Central memory CD8-positive, alpha-beta T cell (primary cell): ENCODE measurements at regions not wholly inside any gene's neighbourhood (a gene's known extent, or its start where the extent isn't known, plus 50 kb on each side); places are given as distances from the start of the nearest gene placed in this dataset.

Experiments used
- ATAC-seq: fragments of 150-1000 bp; cut with Tn5 transposase; replicated peaks from 2 replicates; pipeline ENCODE4 v1.10.0; 2022; ENCODE audit warnings: mild to moderate bottlenecking, moderate FRiP score, moderate number of reproducible peaks; ENCODE audit not compliant: poor library complexity, severe bottlenecking; ENCODE audit errors: extremely low read depth
- DNase-seq, 2 donors: peaks; one replicate each; pipeline ENCODE4 v3.0.0; 2021; ENCODE audit warnings: low spot score in 2 of 2
- H3K27ac Mint-ChIP-seq: one replicate; pipeline ENCODE4 v1.8.0; 2022; ENCODE audit warnings: low read depth, mild to moderate bottlenecking, moderate library complexity, mixed read lengths
- H3K27me3 Mint-ChIP-seq: one replicate; pipeline ENCODE4 v1.8.0; 2022; ENCODE audit warnings: mixed read lengths
- H3K36me3 Mint-ChIP-seq: one replicate; pipeline ENCODE4 v1.8.0; 2022; ENCODE audit warnings: mild to moderate bottlenecking, moderate library complexity, mixed read lengths; ENCODE audit not compliant: insufficient read depth
- H3K4me1 Mint-ChIP-seq: one replicate; pipeline ENCODE4 v1.8.0; 2022; ENCODE audit warnings: mixed read lengths
- H3K4me3 Mint-ChIP-seq: one replicate; pipeline ENCODE4 v1.8.0; 2022; ENCODE audit warnings: mild to moderate bottlenecking, moderate library complexity, mixed read lengths
- H3K9me3 Mint-ChIP-seq: one replicate; pipeline ENCODE4 v1.8.0; 2022; ENCODE audit warnings: mixed read lengths

- Mint-ChIP-seq H3K9me3 (no peaks in the 10 kb centered on the region), H3K27ac (no peak overlapping the region), H3K27me3 (peaks cover 10% of the 10 kb centered on the region), H3K36me3 (peaks cover 1% of the 10 kb centered on the region), H3K4me3 (no peak overlapping the region), H3K4me1 (peaks cover 7% of the 10 kb centered on the region)
- no peak for ATAC-seq
- DNase-seq: no peak
Observed at GRCh38 chr17:13973960-13974651, 95.2 kb upstream of the COX10 start.

- no peak for DNase-seq
- ATAC-seq: no peak
- no peaks in the 10 kb centered on the region for H3K4me1 Mint-ChIP-seq
- no peak overlapping the region for H3K27ac Mint-ChIP-seq
- no peaks in the 10 kb centered on the region for H3K9me3 Mint-ChIP-seq
- no peak overlapping the region for H3K4me3 Mint-ChIP-seq
- no peaks in the 10 kb centered on the region for H3K27me3 Mint-ChIP-seq
- H3K36me3 Mint-ChIP-seq: peaks cover 1% of the 10 kb centered on the region
Observed at GRCh38 chr17:13977837-13978236, 91.5 kb upstream of the COX10 start.

DNA sequence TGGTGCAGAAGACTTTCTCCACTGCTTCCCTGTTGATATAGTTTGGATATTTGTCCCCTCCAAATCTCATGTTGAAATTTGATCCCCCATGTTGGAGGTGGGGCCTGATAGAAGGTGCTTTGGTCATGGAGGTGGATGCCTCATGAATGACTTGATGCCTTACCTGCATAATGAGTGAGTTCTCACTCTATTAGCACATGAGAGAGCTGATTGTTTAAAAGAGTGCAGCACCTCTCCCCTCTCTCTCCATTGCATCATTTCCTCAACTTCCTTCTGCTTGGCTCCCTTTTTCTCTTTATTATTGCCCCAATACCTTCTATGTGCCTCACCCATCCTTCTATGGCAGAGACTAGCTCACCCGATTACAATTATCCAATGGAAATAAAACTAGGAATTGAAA, 90.8 kb upstream of the COX10 start:
- Mint-ChIP-seq H3K27me3 (no peaks in the 10 kb centered on the region), H3K36me3 (peaks cover 1% of the 10 kb centered on the region), H3K9me3 (no peaks in the 10 kb centered on the region), H3K4me1 (no peaks in the 10 kb centered on the region), H3K27ac (no peak overlapping the region), H3K4me3 (no peak overlapping the region)
- ATAC-seq: no peak
- DNase-seq: no peak

- H3K27me3 Mint-ChIP-seq: no peaks in the 10 kb centered on the region
- no peak overlapping the region for H3K27ac Mint-ChIP-seq
- DNase-seq (no peak), ATAC-seq (no peak)
- H3K4me1 Mint-ChIP-seq: no peaks in the 10 kb centered on the region
- H3K36me3 Mint-ChIP-seq: no peaks in the 10 kb centered on the region
- H3K4me3 Mint-ChIP-seq: no peak overlapping the region
- no peaks in the 10 kb centered on the region for H3K9me3 Mint-ChIP-seq
Observed at GRCh38 chr17:13981881-13982280, 87.4 kb upstream of the COX10 start.

- ATAC-seq (no peak), DNase-seq (no peak)
- no peak overlapping the region for H3K27ac Mint-ChIP-seq
- H3K36me3 Mint-ChIP-seq: no peaks in the 10 kb centered on the region
- no peaks in the 10 kb centered on the region for H3K27me3 Mint-ChIP-seq
- H3K4me3 Mint-ChIP-seq: no peak overlapping the region
- no peaks in the 10 kb centered on the region for H3K9me3 Mint-ChIP-seq
- no peaks in the 10 kb centered on the region for H3K4me1 Mint-ChIP-seq
Observed at GRCh38 chr17:13984956-13985355, 84.3 kb upstream of the COX10 start.

DNA sequence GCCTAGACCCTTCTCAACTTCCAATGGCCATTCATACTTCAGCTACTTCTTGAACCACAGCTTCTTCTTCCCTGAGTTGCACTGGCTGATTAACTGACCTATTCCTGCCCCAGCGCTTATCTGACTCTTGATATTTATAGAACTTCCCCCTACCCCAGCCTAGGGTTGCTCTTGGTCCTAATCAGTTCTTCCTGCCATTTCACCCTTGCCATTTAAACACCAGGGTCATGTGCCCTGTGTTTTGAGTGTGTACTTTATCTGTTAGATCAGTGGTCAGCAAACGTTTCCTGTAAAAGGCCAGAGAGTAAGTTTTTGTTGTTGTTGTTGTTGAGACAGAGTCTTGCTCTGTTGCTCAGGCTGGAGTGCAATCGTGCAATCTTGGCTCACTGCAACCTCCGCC, 82.4 kb upstream of the COX10 start:
- ATAC-seq (no peak), DNase-seq (no peak)
- H3K4me3 Mint-ChIP-seq: no peak overlapping the region
- H3K4me1 Mint-ChIP-seq: no peaks in the 10 kb centered on the region
- peaks cover 2% of the 10 kb centered on the region for H3K36me3 Mint-ChIP-seq
- no peaks in the 10 kb centered on the region for H3K27me3 Mint-ChIP-seq
- H3K9me3 Mint-ChIP-seq: no peaks in the 10 kb centered on the region
- H3K27ac Mint-ChIP-seq: no peak overlapping the region

DNA sequence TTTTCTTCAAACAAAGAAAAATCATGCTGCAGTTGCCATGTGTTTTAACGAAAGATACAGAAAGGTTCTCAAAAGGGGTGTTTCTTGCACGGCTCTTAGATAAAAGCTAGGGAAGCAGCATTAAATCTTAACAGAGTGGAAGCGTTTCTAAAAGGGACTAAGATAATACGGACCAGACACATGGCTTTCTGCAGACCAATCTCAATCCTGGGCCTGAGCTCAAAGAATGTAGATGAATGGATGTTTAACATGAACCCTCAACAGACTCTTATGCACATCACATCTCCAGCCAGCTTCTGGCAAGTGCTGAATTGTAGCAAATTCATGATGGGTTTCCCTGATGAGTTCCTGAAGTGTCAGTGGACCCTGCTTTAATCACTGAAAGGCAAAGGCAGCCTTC, 80.2 kb upstream of the COX10 start:
- H3K27me3 Mint-ChIP-seq: no peaks in the 10 kb centered on the region
- DNase-seq (no peak), ATAC-seq (no peak)
- H3K36me3 Mint-ChIP-seq: peaks cover 2% of the 10 kb centered on the region
- no peaks in the 10 kb centered on the region for H3K9me3 Mint-ChIP-seq
- H3K4me1 Mint-ChIP-seq: no peaks in the 10 kb centered on the region
- no peak overlapping the region for H3K27ac Mint-ChIP-seq
- H3K4me3 Mint-ChIP-seq: no peak overlapping the region

DNA sequence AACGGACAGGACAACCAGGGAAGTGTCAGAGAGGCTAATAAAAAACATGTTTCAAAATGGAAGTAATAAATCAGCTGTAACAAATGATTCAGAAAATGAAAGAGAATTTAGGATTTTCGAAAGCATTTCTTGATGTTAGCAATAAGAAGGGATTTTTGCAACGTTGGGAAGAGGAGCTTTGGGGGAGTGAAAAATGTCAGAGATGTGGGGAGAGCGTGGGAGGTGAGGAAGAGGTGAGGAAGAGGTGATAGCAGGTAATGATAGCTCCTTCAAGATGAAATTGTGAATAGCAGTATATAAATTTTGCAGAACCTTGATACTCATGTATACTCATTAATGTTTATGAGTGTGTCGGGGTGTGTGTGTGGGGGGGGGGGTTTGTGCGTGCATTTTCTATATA, 76.2 kb upstream of the COX10 start:
- ATAC-seq (no peak), DNase-seq (no peak)
- H3K9me3 Mint-ChIP-seq: no peaks in the 10 kb centered on the region
- H3K36me3 Mint-ChIP-seq: peaks cover 2% of the 10 kb centered on the region
- no peaks in the 10 kb centered on the region for H3K4me1 Mint-ChIP-seq
- H3K4me3 Mint-ChIP-seq: no peak overlapping the region
- H3K27me3 Mint-ChIP-seq: no peaks in the 10 kb centered on the region
- no peak overlapping the region for H3K27ac Mint-ChIP-seq

DNA sequence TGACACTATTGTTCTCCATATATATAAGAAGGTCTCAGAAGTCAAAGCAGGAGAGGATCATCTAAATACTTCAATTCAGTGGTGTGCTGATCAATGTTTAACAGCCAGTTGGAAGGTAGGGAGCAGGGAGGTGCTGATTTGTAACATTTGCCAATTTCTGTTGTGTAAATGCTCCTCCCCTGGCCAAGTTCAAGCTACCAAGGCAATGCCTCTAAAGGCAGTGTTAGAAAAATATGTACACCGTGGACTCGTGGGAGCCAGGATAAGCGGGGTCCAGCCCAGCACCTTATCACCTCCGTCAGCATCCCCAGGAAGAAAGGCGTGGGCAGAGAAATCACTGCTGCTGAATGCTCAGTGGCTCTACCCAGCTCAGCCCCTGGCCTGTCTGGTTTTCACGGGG, 75.3 kb upstream of the COX10 start:
- Mint-ChIP-seq H3K4me3 (no peak overlapping the region), H3K27me3 (no peaks in the 10 kb centered on the region), H3K27ac (no peak overlapping the region), H3K4me1 (no peaks in the 10 kb centered on the region), H3K36me3 (peaks cover 2% of the 10 kb centered on the region), H3K9me3 (no peaks in the 10 kb centered on the region)
- ATAC-seq: no peak
- no peak for DNase-seq

- Mint-ChIP-seq H3K27me3 (no peaks in the 10 kb centered on the region), H3K4me1 (no peaks in the 10 kb centered on the region), H3K36me3 (peaks cover 2% of the 10 kb centered on the region), H3K9me3 (peaks cover 1% of the 10 kb centered on the region), H3K4me3 (no peak overlapping the region), H3K27ac (no peak overlapping the region)
- ATAC-seq (no peak), DNase-seq (no peak)
Observed at GRCh38 chr17:13995856-13996271, 73.4 kb upstream of the COX10 start.

DNA sequence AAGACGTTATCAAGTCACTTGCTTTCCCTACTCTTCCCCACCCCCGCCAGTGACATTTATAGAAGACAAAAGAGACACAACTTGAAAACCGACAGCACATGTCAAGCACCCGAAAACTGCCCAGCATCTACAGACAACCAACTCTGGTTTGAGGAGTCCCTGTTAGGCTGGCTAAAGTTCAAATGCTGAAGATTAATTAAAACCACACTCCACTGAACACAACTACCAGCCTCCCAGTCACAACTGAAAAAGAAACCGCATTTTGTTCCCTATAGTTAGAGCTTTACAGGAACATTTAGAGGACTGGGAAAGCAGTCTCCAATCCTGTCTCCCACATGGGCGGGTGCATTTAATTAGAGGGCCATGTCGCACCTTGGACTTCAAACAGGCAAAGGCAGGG, 73.0 kb upstream of the COX10 start:
- Mint-ChIP-seq H3K27me3 (no peaks in the 10 kb centered on the region), H3K4me1 (no peaks in the 10 kb centered on the region), H3K36me3 (peaks cover 2% of the 10 kb centered on the region), H3K27ac (no peak overlapping the region), H3K4me3 (no peak overlapping the region), H3K9me3 (peaks cover 5% of the 10 kb centered on the region)
- ATAC-seq (no peak), DNase-seq (no peak)

- Mint-ChIP-seq H3K36me3 (no peaks in the 10 kb centered on the region), H3K4me3 (no peak overlapping the region), H3K27ac (no peak overlapping the region), H3K4me1 (no peaks in the 10 kb centered on the region), H3K9me3 (peaks cover 5% of the 10 kb centered on the region), H3K27me3 (no peaks in the 10 kb centered on the region)
- no peak for DNase-seq
- ATAC-seq: no peak
Observed at GRCh38 chr17:13996748-13997147, 72.6 kb upstream of the COX10 start.

DNA sequence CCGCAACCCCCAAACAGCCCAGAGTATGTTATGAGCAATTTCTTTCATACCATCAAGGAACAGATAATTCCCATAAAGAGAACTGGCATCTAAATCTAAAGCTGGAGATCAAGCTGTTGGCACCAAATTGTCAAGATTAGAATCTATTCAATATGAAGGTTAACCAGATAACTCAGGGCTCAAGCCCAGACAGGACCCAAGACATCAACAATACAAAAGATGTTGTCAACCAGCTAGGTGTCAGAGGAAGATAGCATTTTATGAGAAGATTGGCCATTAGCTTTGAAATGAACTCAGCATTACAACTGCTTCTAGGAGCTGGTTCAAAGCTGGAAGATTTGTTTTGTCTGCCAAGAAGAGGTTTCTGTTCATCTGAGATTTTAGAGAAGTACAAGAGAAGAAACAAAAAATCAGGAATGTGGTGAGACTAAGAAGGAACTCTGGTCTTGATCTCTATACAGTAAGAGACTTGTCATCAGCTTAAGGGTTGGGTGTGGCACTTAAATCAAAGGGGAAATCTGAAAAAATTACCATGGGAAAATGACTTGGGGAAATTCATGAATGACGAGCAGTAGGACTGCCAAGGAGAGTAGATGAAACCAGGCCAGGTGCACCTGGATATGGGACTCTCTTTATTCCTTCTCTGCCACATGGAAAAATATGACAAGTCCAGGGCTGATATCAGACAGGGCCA, 64.2 kb upstream of the COX10 start:
- DNase-seq: no peak
- H3K4me3 Mint-ChIP-seq: no peak overlapping the region
- no peak for ATAC-seq
- peaks cover 5% of the 10 kb centered on the region for H3K9me3 Mint-ChIP-seq
- no peaks in the 10 kb centered on the region for H3K36me3 Mint-ChIP-seq
- peak overlapping the region; percentile 13 for H3K27ac Mint-ChIP-seq
- H3K27me3 Mint-ChIP-seq: no peaks in the 10 kb centered on the region
- no peaks in the 10 kb centered on the region for H3K4me1 Mint-ChIP-seq
